GM12878 (cell line): ENCODE measurements at regions not wholly inside any gene's neighbourhood (a gene's known extent, or its start where the extent isn't known, plus 50 kb on each side); places are given as distances from the start of the nearest gene placed in this dataset.

ENCODE experiments used
- ATAC-seq: fragments of 200-7000 bp; cut with Tn5 transposase; 3 replicates; pipeline ENCODE4 v1.9.1; 2020; ENCODE audit warnings: mild to moderate bottlenecking, moderate library complexity
- BruUV-seq: library from RNA; stranded (reverse); fragments of 400-500 nt; replicated peaks from 2 replicates; lab custom pipeline; 2021; lab: Mats Ljungman, UMichigan
- CTCF ChIA-PET: fragments of 300-600 bp; sonication (Branson Sonifier 250); formaldehyde crosslinking; extraction: SDS; loops from one replicate; lab custom pipeline; 2021; ENCODE audit warnings: inconsistent platforms; lab: Yijun Ruan, JAX
- POLR2A ChIA-PET: fragments of 350-600 bp; formaldehyde crosslinking; extraction: SDS; loops from one replicate; lab custom pipeline; 2021; ENCODE audit warnings: inconsistent platforms; lab: Charles Lee
- RAD21 ChIA-PET: fragments of 300-600 bp; sonication (Branson Sonifier 250); formaldehyde crosslinking; loops from one replicate; lab custom pipeline; 2023; ENCODE audit warnings: antibody characterized with exemption; ENCODE audit not compliant: unreplicated experiment; lab: Charles Lee
- SMC1A ChIA-PET: fragments of 300-600 bp; sonication (Branson Sonifier 250); formaldehyde crosslinking; loops from one replicate; lab custom pipeline; 2023; ENCODE audit not compliant: unreplicated experiment, uncharacterized antibody; lab: Charles Lee
- DNase-seq: peaks from one replicate; pipeline ENCODE4 v3.0.0-alpha.2; 2011; ENCODE audit warnings: low read depth, low spot score
- FAIRE-seq: peaks from 3 replicates; lab custom pipeline; 2011; peaks lifted over from hg19 to GRCh38; lab: Jason Lieb, UNC
- H2AFZ ChIP-seq: 2 replicates; pipeline ENCODE4 v1.6.0; 2011; ENCODE audit warnings: low read depth, low read length, control low read depth; ENCODE audit not compliant: control insufficient read depth
- H3K27ac ChIP-seq: 2 replicates; pipeline ENCODE4 v1.5.1; 2011; ENCODE audit warnings: control low read depth; ENCODE audit not compliant: control insufficient read depth, insufficient read depth
- H3K27me3 ChIP-seq, 2 experiments: replicated peaks in 1 of 2; 2 replicates each; pipeline versions ENCODE4 v1.6.0 to v1.6.1; 2011; ENCODE audit warnings: low read length in 1 of 2; ENCODE audit not compliant: control insufficient read depth in 2 of 2, insufficient read depth in 2 of 2
- H3K36me3 ChIP-seq, 2 experiments: 2 replicates each; pipeline ENCODE4 v1.5.1; 2011; ENCODE audit warnings: low read length in 1 of 2; ENCODE audit not compliant: control insufficient read depth in 2 of 2, insufficient read depth in 2 of 2
- H3K4me1 ChIP-seq: 2 replicates; pipeline ENCODE4 v1.6.1; 2011; ENCODE audit warnings: mild to moderate bottlenecking, low read length, moderate library complexity, mixed read lengths; ENCODE audit not compliant: control insufficient read depth, insufficient read depth
- H3K4me2 ChIP-seq: 2 replicates; pipeline ENCODE4 v1.6.0; 2011; ENCODE audit warnings: control low read depth; ENCODE audit not compliant: control insufficient read depth, insufficient read depth
- H3K4me3 ChIP-seq: fragments of 200-600 bp; sonication (generic); 2 replicates; pipeline ENCODE4 v1.5.1; 2016
- H3K79me2 ChIP-seq: 2 replicates; pipeline ENCODE4 v1.6.0; 2011; ENCODE audit warnings: low read length; ENCODE audit not compliant: control insufficient read depth, insufficient read depth
- H3K9ac ChIP-seq: 2 replicates; pipeline ENCODE4 v1.8.0; 2011; ENCODE audit warnings: low read length, control low read depth, mixed read lengths; ENCODE audit not compliant: control insufficient read depth, insufficient read depth
- H3K9me3 ChIP-seq: replicated peaks from 3 replicates; pipeline ENCODE4 v1.5.1; 2011; ENCODE audit warnings: mild to moderate bottlenecking, low read length; ENCODE audit not compliant: control insufficient read depth, insufficient read depth
- H4K20me1 ChIP-seq: 2 replicates; pipeline ENCODE4 v1.6.0; 2011; ENCODE audit not compliant: control insufficient read depth, insufficient read depth
- BHLHE40 ChIP-seq, 2 experiments: fragments of 450-650 bp in 1 of 2; IDR thresholded peaks; 2 replicates each; pipeline ENCODE4 v1.6.1; 2011 to 2017; ENCODE audit warnings: low read depth in 2 of 2, borderline replicate concordance in 1 of 2, improper control_type of control experiment in 1 of 2, low read length in 1 of 2, mild to moderate bottlenecking in 1 of 2
- BMI1 ChIP-seq: fragments of 450-650 bp; IDR thresholded peaks from 2 replicates; pipeline ENCODE4 v1.6.1; 2016; ENCODE audit warnings: mild to moderate bottlenecking, moderate library complexity, borderline replicate concordance
- BRCA1 ChIP-seq: IDR thresholded peaks from 2 replicates; pipeline ENCODE4 v1.6.1; 2011; ENCODE audit warnings: low read depth, low read length, improper control_type of control experiment
- CUX1 ChIP-seq: IDR thresholded peaks from 2 replicates; pipeline ENCODE4 v1.6.1; 2012; ENCODE audit warnings: improper control_type of control experiment, low read depth, low read length; ENCODE audit not compliant: insufficient replicate concordance
- GABPA ChIP-seq: IDR thresholded peaks from 2 replicates; pipeline ENCODE4 v1.6.1; 2014; ENCODE audit warnings: antibody characterized with exemption, low read depth, mild to moderate bottlenecking, inconsistent platforms
- NFYA ChIP-seq: IDR thresholded peaks from 2 replicates; pipeline ENCODE4 v1.6.1; 2011; ENCODE audit warnings: low read depth, mild to moderate bottlenecking, low read length, improper control_type of control experiment, borderline replicate concordance
- SIX5 ChIP-seq: IDR thresholded peaks from 2 replicates; pipeline ENCODE4 v1.6.1; 2011; ENCODE audit warnings: mild to moderate bottlenecking, low read depth, low read length, moderate library complexity; ENCODE audit not compliant: severe bottlenecking
- SKIL ChIP-seq: fragments of 450-650 bp; IDR thresholded peaks from 2 replicates; pipeline ENCODE4 v1.6.1; 2017; ENCODE audit warnings: mild to moderate bottlenecking, low read depth, inconsistent platforms; ENCODE audit not compliant: poor library complexity, severe bottlenecking
- SMARCA5 ChIP-seq: fragments of 450-650 bp; IDR thresholded peaks from 2 replicates; pipeline ENCODE4 v1.6.1; 2017; ENCODE audit warnings: mild to moderate bottlenecking
- YY1 ChIP-seq: IDR thresholded peaks from 2 replicates; pipeline ENCODE4 v1.6.1; 2011; ENCODE audit warnings: low read depth, mild to moderate bottlenecking, low read length
- ZBTB33 ChIP-seq: fragments of 450-650 bp; IDR thresholded peaks from 2 replicates; pipeline ENCODE4 v1.6.1; 2017; ENCODE audit warnings: mild to moderate bottlenecking
- WGBS: methylation state at CpG from one replicate; pipeline ENCODE4 v1.1.6; 2016; ENCODE audit warnings: low lambda C conversion rate; ENCODE audit not compliant: insufficient replicate concordance, insufficient coverage; ENCODE audit errors: missing lambda C conversion rate; 5-methylcytosine and 5-hydroxymethylcytosine counted together
- in situ Hi-C: fragments of 300-500 bp; cut with MboI; formaldehyde crosslinking; loops from 9 replicates; pipeline ENCODE4 v1.14.3; 2018; ENCODE audit warnings: mixed read lengths
- intact Hi-C: fragments of 100-400 bp; cut with micrococcal nuclease; formaldehyde crosslinking; loops from one replicate; pipeline ENCODE4 v1.14.2; 2022; ENCODE audit not compliant: unreplicated experiment

- TF ChIP-seq BMI1 (no peak), BRCA1 (no peak), ZBTB33 (no peak), NFYA (no peak), SMARCA5 (no peak)
Measured at GRCh38 chr9:79357616-79358015, 214.1 kb upstream of the TLE4 start (continued).

GRCh38 chr9:79360387-79361347, 211.1 kb upstream of the TLE4 start:
- 44% methylated on average over 4 of the region's 5 CpGs for WGBS
- ChIA-PET SMC1A (no interaction called here), RAD21 (no interaction called here), POLR2A (no interaction called here), CTCF (no interaction called here)
- no peak overlapping the region for H3K27ac ChIP-seq
- no peak overlapping the region for H3K4me2 ChIP-seq
- in situ Hi-C loops (no loop called here), intact Hi-C loops (no loop called here)
- no peaks in the 10 kb centered on the region for H3K79me2 ChIP-seq
- H3K4me3 ChIP-seq = no peak overlapping the region
- no peak for ATAC-seq
- 0 out of 4 replicates have a peak, but pooled peaks cover 0 to 1% of the 10 kb centered on the region in 2 experiments for H3K27me3 ChIP-seq
- no peaks in the 10 kb centered on the region for H3K9me3 ChIP-seq
- no peak overlapping the region for H3K9ac ChIP-seq
- BruUV-seq = no TSS peak
- DNase-seq = no peak
- no peaks in the 10 kb centered on the region for H4K20me1 ChIP-seq
- no peak overlapping the region for H2AFZ ChIP-seq
- no peaks in the 10 kb centered on the region for H3K36me3 ChIP-seq
- FAIRE-seq = no peak
- H3K4me1 ChIP-seq = no peaks in the 10 kb centered on the region
- no peak for TF ChIP-seq GABPA
- TF ChIP-seq YY1 = no peak
- no peak for TF ChIP-seq BHLHE40 (IDR thresholded peaks at IDR 0.05; ENCODE audit: borderline replicate concordance in 1 of 2, low read depth in 2 of 2, low read length in 1 of 2)
- no peak for TF ChIP-seq CUX1
- TF ChIP-seq SIX5 = no peak
- no peak for TF ChIP-seq SKIL
